GM12891 (cell line): ENCODE measurements at regions not wholly inside any gene's neighbourhood (a gene's known extent, or its start where the extent isn't known, plus 50 kb on each side); places are given as distances from the start of the nearest gene placed in this dataset.

Experiments
- POLR2A ChIP-seq: IDR thresholded peaks from 2 replicates; pipeline ENCODE4 v1.6.1; 2011; ENCODE audit warnings: low read depth, low read length, control low read depth
- POLR2AphosphoS5 ChIP-seq: IDR thresholded peaks from 2 replicates; pipeline ENCODE4 v1.6.1; 2011; ENCODE audit warnings: low read depth, low read length, control low read depth

DNA sequence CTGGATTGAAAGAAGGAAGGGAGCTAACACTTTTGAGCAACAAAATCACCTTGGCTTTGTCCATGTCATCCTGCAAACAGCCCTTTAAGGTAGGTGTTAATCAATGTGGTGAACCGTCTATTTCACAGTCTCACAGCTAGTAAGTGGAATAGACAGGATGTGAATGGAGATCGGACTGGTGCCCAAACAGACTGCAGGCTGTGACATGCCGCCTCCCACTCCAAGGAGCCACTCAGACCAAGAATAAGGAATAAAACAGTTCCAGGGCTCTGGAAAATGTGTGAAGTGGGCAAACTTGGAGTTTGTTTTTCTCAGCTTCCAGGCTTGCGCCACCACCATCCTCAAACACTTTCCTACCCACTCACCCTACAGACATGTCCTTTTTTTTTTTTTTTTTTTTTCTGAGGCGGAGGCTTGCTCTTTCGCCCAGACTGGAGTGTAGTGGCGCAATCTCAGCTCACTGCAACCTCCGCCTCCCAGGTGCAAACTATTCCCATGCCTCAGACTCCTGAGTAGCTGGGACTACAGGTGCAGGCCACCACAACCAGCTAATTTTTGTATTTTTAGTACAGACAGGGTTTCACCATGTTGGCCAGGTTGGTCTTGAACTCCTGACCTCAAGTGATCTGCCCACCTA lies 57.7 kb upstream of the SEC24B start:
- TF ChIP-seq POLR2AphosphoS5 (no peak), POLR2A (no peak)
